Fibroblast of upper back skin (primary cell): ENCODE measurements at regions not wholly inside any gene's neighbourhood (a gene's known extent, or its start where the extent isn't known, plus 50 kb on each side); places are given as distances from the start of the nearest gene placed in this dataset.
"Not testable (repeated sequence)": the region's sequence is repeated elsewhere in the genome, so short reads cannot be mapped to it uniquely, and the experiment has no call there.

Experiments
- DNase-seq: peaks from one replicate; pipeline ENCODE4 v3.0.0-alpha.2; 2013

- DNase-seq = not testable (repeated sequence)
Measured at GRCh38 chr3:48101301-48101650, 85.1 kb upstream of the MAP4 start.

- DNase-seq = no peak
Measured at GRCh38 chr3:48092270-48092669, 76.1 kb upstream of the MAP4 start.

GRCh38 chr3:48090166-48090939 is 74.1 kb upstream of the MAP4 start:
- no peak for DNase-seq

GRCh38 chr3:48088749-48089466 is 72.7 kb upstream of the MAP4 start:
- DNase-seq = peak; percentile 97

- DNase-seq = peak; percentile 39
Measured at GRCh38 chr3:48088056-48088748, 72.0 kb upstream of the MAP4 start.

- DNase-seq = peak; percentile 48
Measured at GRCh38 chr3:48086705-48087104, 70.5 kb upstream of the MAP4 start.

GRCh38 chr3:48084929-48085328 is 68.7 kb upstream of the MAP4 start:
- DNase-seq = no peak

GRCh38 chr3:48084170-48084569 is 68.0 kb upstream of the MAP4 start:
- no peak for DNase-seq

- no peak for DNase-seq
Measured at GRCh38 chr3:48082580-48083184, 66.5 kb upstream of the MAP4 start.

GRCh38 chr3:48077815-48078214 is 61.6 kb upstream of the MAP4 start:
- DNase-seq = peak; percentile 85

GRCh38 chr3:48070030-48070429 is 53.8 kb upstream of the MAP4 start:
- no peak for DNase-seq

GRCh38 chr3:48069339-48069738 is 53.1 kb upstream of the MAP4 start:
- DNase-seq = peak; percentile 42

- DNase-seq = no peak
Measured at GRCh38 chr3:48068886-48069285, 52.7 kb upstream of the MAP4 start.

GRCh38 chr3:48068320-48068719 is 52.1 kb upstream of the MAP4 start:
- not testable (repeated sequence) for DNase-seq

- no peak for DNase-seq
Measured at GRCh38 chr3:48067271-48067670, 51.1 kb upstream of the MAP4 start.
